HepG2 (cell line): ENCODE measurements at regions not wholly inside any gene's neighbourhood (a gene's known extent, or its start where the extent isn't known, plus 50 kb on each side); places are given as distances from the start of the nearest gene placed in this dataset.

Experiments
- ATAC-seq: fragments of 200-7000 bp; cut with Tn5 transposase; 3 replicates; pipeline ENCODE4 v1.9.1; 2020; ENCODE audit warnings: mild to moderate bottlenecking, moderate library complexity
- BruUV-seq: library from RNA; stranded (reverse); fragments of 400-500 nt; replicated peaks from 2 replicates; lab custom pipeline; 2021; lab: Mats Ljungman, UMichigan
- CTCF ChIA-PET: fragments of 300-600 bp; formaldehyde crosslinking; extraction: SDS; loops from one replicate; lab custom pipeline; 2021; ENCODE audit warnings: low total read pairs, inconsistent platforms, low intra/inter-chr PET ratio; lab: Yijun Ruan, JAX
- POLR2A ChIA-PET: fragments of 350-600 bp; sonication (Branson Sonifier 250); formaldehyde crosslinking; loops from one replicate; lab custom pipeline; 2020; ENCODE audit warnings: antibody characterized with exemption, inconsistent platforms; lab: Yijun Ruan, JAX
- DNase-seq: peaks from one replicate; pipeline ENCODE4 v3.0.0-alpha.2; 2015; ENCODE audit warnings: low spot score
- FAIRE-seq: peaks from 3 replicates; lab custom pipeline; 2011; peaks lifted over from hg19 to GRCh38; lab: Jason Lieb, UNC
- H2AFZ ChIP-seq: one replicate; pipeline ENCODE4 v1.6.1; 2011; ENCODE audit warnings: low read length, inconsistent platforms
- H3K27ac ChIP-seq: fragments of 300-600 bp; 3 replicates; pipeline ENCODE4 v1.8.0; 2011; ENCODE audit warnings: mixed run types, mild to moderate bottlenecking, mixed read lengths, low read length, inconsistent platforms; ENCODE audit not compliant: insufficient read depth; ENCODE audit errors: extremely low read length
- H3K27me3 ChIP-seq, 2 experiments: fragments of 200-600 bp in 1 of 2; 2 replicates in 1 of 2; 3 replicates in 1 of 2; pipeline versions ENCODE4 v1.6.0 to v1.8.0; 2011; ENCODE audit warnings: low read length in 2 of 2, mild to moderate bottlenecking in 2 of 2, moderate library complexity in 2 of 2, inconsistent platforms in 1 of 2; ENCODE audit not compliant: insufficient read depth in 2 of 2, control insufficient read depth in 1 of 2
- H3K36me3 ChIP-seq, 2 experiments: fragments of 200-600 bp in 1 of 2; replicated peaks in 1 of 2; 2 replicates in 1 of 2; 3 replicates in 1 of 2; pipeline versions ENCODE4 v1.5.1 to v1.8.0; 2011; ENCODE audit warnings: low read length in 2 of 2, inconsistent platforms in 1 of 2; ENCODE audit not compliant: insufficient read depth in 2 of 2, control insufficient read depth in 1 of 2
- H3K4me1 ChIP-seq: 2 replicates; pipeline ENCODE4 v1.5.1; 2012; ENCODE audit warnings: low read length, inconsistent platforms; ENCODE audit not compliant: insufficient read depth
- H3K4me2 ChIP-seq: 2 replicates; pipeline ENCODE4 v1.6.0; 2011; ENCODE audit warnings: low read depth, low read length, inconsistent platforms
- H3K4me3 ChIP-seq, 3 experiments: fragments of 200-600 bp in 1 of 3; sonication (generic), shearing (Covaris generic) in 1 of 3; replicated peaks in 1 of 3; 2 replicates each; pipeline ENCODE4 v1.5.1; 2011 to 2016; ENCODE audit warnings: low read length in 3 of 3, inconsistent platforms in 2 of 3, low read depth in 2 of 3, mild to moderate bottlenecking in 2 of 3, control low read depth in 1 of 3, mixed read lengths in 1 of 3; ENCODE audit not compliant: insufficient read depth in 1 of 3
- H3K79me2 ChIP-seq: one replicate; pipeline ENCODE4 v1.6.1; 2011; ENCODE audit warnings: low read length, inconsistent platforms; ENCODE audit not compliant: insufficient read depth
- H3K9ac ChIP-seq: 2 replicates; pipeline ENCODE4 v1.6.0; 2011; ENCODE audit warnings: mild to moderate bottlenecking, low read depth, low read length, inconsistent platforms; ENCODE audit not compliant: insufficient read depth
- H3K9me3 ChIP-seq: 2 replicates; pipeline ENCODE4 v1.5.1; 2012; ENCODE audit warnings: mild to moderate bottlenecking, low read length
- H4K20me1 ChIP-seq: 2 replicates; pipeline ENCODE4 v1.6.0; 2011; ENCODE audit warnings: inconsistent platforms, mild to moderate bottlenecking, low read length, moderate library complexity; ENCODE audit not compliant: insufficient read depth
- BHLHE40 ChIP-seq: IDR thresholded peaks from 2 replicates; pipeline ENCODE4 v1.6.1; 2011; ENCODE audit warnings: low read length, improper control_type of control experiment
- MIER2 ChIP-seq: IDR thresholded peaks from 2 replicates; pipeline ENCODE4 v1.6.1; 2016; ENCODE audit warnings: missing biosample characterization, missing genetic modification reagents
- NBN ChIP-seq: fragments of 450-650 bp; conservative IDR thresholded peaks from 2 replicates; pipeline ENCODE4 v1.6.1; 2017
- YEATS4 ChIP-seq: sonication (generic); formaldehyde crosslinking; IDR thresholded peaks from 2 replicates; pipeline ENCODE4 v1.4.0; 2020; ENCODE audit warnings: missing genetic modification reagents, borderline replicate concordance
- ZKSCAN1 ChIP-seq: fragments of 150-350 bp; IDR thresholded peaks from 2 replicates; pipeline ENCODE4 v1.6.1; 2014; ENCODE audit warnings: low read length
- ZNF142 ChIP-seq: sonication (generic); formaldehyde crosslinking; IDR thresholded peaks from 2 replicates; pipeline ENCODE4 v1.4.0; 2020; ENCODE audit warnings: missing genetic modification reagents
- ZNF3 ChIP-seq: IDR thresholded peaks from 2 replicates; pipeline ENCODE4 v1.7.0; 2017; ENCODE audit warnings: inconsistent platforms
- ZNF383 ChIP-seq: sonication (generic); formaldehyde crosslinking; IDR thresholded peaks from 2 replicates; pipeline ENCODE4 v1.4.0; 2020; ENCODE audit warnings: missing genetic modification reagents, mild to moderate bottlenecking, borderline replicate concordance
- ZNF484 ChIP-seq: sonication (generic); formaldehyde crosslinking; IDR thresholded peaks from 2 replicates; pipeline ENCODE4 v1.5.1; 2020; ENCODE audit warnings: mild to moderate bottlenecking, low read depth, missing genetic modification reagents, borderline replicate concordance
- ZNF703 ChIP-seq: sonication (generic); formaldehyde crosslinking; IDR thresholded peaks from 2 replicates; pipeline ENCODE4 v1.5.1; 2020; ENCODE audit warnings: missing genetic modification reagents, mild to moderate bottlenecking, moderate library complexity, borderline replicate concordance
- WGBS: methylation state at CpG from one replicate; pipeline ENCODE4 v1.1.6; 2017; ENCODE audit warnings: low lambda C conversion rate; 5-methylcytosine and 5-hydroxymethylcytosine counted together
- in situ Hi-C: cut with HindIII; loops from 2 replicates; pipeline ENCODE4 v1.10.0; 2017; ENCODE audit warnings: low pct_unique_long_range_greater_than_20kb; ENCODE audit not compliant: extremely low pct_ligation_motif_present
- intact Hi-C: fragments of 100-400 bp; cut with micrococcal nuclease; formaldehyde crosslinking; loops from one replicate; pipeline ENCODE4 v1.10.0; 2022; ENCODE audit not compliant: unreplicated experiment
- TF ChIP-seq, protein P1 (sequence below): sonication (generic); formaldehyde crosslinking; IDR thresholded peaks from 2 replicates; pipeline ENCODE4 v1.4.0; 2020; ENCODE audit warnings: missing genetic modification reagents
- TF ChIP-seq, protein P2 (sequence below): sonication (generic); formaldehyde crosslinking; IDR thresholded peaks from 2 replicates; pipeline ENCODE4 v1.5.0; 2020; ENCODE audit warnings: missing genetic modification reagents

DNA sequence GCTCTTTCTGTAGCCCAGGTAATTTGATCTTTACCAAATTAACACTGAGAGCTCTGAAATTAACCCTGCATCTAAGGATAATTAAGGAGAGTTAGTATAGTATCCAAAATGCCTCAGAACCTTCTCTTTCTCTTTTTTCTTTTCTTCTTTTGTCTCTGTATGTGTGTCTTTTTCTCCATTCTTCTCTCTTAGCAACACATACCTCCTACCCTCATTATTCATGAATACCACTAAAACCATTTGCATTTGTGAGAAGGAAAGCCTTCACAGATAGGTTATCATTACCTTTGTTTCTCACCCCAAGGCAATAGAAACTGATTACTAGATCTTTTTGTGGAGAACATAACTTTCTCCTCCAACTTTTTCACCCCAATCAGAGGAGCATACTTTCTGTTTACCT, 376.5 kb upstream of the NXPH2 start:
- no peaks in the 10 kb centered on the region for H3K4me1 ChIP-seq
- H2AFZ ChIP-seq, result no peak overlapping the region
- ATAC-seq (no peak), DNase-seq (no peak), FAIRE-seq (no peak)
- no TSS peak for BruUV-seq
- TF ChIP-seq, protein P1, sequence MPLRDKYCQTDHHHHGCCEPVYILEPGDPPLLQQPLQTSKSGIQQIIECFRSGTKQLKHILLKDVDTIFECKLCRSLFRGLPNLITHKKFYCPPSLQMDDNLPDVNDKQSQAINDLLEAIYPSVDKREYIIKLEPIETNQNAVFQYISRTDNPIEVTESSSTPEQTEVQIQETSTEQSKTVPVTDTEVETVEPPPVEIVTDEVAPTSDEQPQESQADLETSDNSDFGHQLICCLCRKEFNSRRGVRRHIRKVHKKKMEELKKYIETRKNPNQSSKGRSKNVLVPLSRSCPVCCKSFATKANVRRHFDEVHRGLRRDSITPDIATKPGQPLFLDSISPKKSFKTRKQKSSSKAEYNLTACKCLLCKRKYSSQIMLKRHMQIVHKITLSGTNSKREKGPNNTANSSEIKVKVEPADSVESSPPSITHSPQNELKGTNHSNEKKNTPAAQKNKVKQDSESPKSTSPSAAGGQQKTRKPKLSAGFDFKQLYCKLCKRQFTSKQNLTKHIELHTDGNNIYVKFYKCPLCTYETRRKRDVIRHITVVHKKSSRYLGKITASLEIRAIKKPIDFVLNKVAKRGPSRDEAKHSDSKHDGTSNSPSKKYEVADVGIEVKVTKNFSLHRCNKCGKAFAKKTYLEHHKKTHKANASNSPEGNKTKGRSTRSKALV (CRISPR knock-in tag), result no peak
- TF ChIP-seq ZNF703 (CRISPR knock-in tag), result no peak
- no peak for TF ChIP-seq ZNF383 (CRISPR knock-in tag)
- TF ChIP-seq NBN, result no peak
- in situ Hi-C loops (no loop called here), intact Hi-C loops (no loop called here)
- H3K27me3 ChIP-seq, result no peaks in the 10 kb centered on the region
- H3K79me2 ChIP-seq, result no peaks in the 10 kb centered on the region
- ChIA-PET POLR2A (no interaction called here), CTCF (no interaction called here)
- H3K27ac ChIP-seq, result no peak overlapping the region
- H3K9ac ChIP-seq, result no peak overlapping the region
- no peaks in the 10 kb centered on the region for H3K9me3 ChIP-seq
- no peaks in the 10 kb centered on the region for H4K20me1 ChIP-seq
- H3K36me3 ChIP-seq, result no peaks in the 10 kb centered on the region
- no peak overlapping the region for H3K4me2 ChIP-seq
- no peak overlapping the region for H3K4me3 ChIP-seq

- intact Hi-C loops (no loop called here), in situ Hi-C loops (no loop called here)
- H3K9ac ChIP-seq, result no peak overlapping the region
- BruUV-seq, result no TSS peak
- H3K36me3 ChIP-seq, result no peaks in the 10 kb centered on the region
- ATAC-seq (no peak), FAIRE-seq (no peak), DNase-seq (no peak)
- ChIA-PET CTCF (no interaction called here), POLR2A (no interaction called here)
- no peak overlapping the region for H3K4me2 ChIP-seq
- H2AFZ ChIP-seq, result no peak overlapping the region
- H3K27ac ChIP-seq, result no peak overlapping the region
- no peaks in the 10 kb centered on the region for H3K79me2 ChIP-seq
- no peaks in the 10 kb centered on the region for H3K9me3 ChIP-seq
- 2% methylated on average over 3 of the region's 3 CpGs for WGBS
- no peaks in the 10 kb centered on the region for H4K20me1 ChIP-seq
- H3K4me3 ChIP-seq, result no peak overlapping the region
- no peaks in the 10 kb centered on the region for H3K4me1 ChIP-seq
- H3K27me3 ChIP-seq, result no peaks in the 10 kb centered on the region
- TF ChIP-seq ZNF484 (CRISPR knock-in tag), result no peak
- TF ChIP-seq ZNF142 (CRISPR knock-in tag), result no peak
- no peak for TF ChIP-seq MIER2 (CRISPR knock-in tag)
- TF ChIP-seq ZKSCAN1, result no peak
- no peak for TF ChIP-seq ZNF383 (CRISPR knock-in tag)
- TF ChIP-seq YEATS4 (CRISPR knock-in tag), result no peak
- no peak for TF ChIP-seq BHLHE40
- TF ChIP-seq ZNF3, result no peak
- TF ChIP-seq, protein P2, sequence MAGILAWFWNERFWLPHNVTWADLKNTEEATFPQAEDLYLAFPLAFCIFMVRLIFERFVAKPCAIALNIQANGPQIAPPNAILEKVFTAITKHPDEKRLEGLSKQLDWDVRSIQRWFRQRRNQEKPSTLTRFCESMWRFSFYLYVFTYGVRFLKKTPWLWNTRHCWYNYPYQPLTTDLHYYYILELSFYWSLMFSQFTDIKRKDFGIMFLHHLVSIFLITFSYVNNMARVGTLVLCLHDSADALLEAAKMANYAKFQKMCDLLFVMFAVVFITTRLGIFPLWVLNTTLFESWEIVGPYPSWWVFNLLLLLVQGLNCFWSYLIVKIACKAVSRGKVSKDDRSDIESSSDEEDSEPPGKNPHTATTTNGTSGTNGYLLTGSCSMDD, result no peak
Observed at GRCh38 chr2:139155991-139156390, 375.8 kb upstream of the NXPH2 start.
